ENCODE measurements at regions not wholly inside any gene's neighbourhood (a gene's known extent, or its start where the extent isn't known, plus 50 kb on each side); places are given as distances from the start of the nearest gene placed in this dataset.

- Histone ChIP-seq H3K4me3 (no peak overlapping the region), H3K4me1 (ENCODE audit: low read depth) (no peaks in the 10 kb centered on the region), H3K36me3 (ENCODE audit: low read depth) (no peaks in the 10 kb centered on the region), H3K9me3 (peaks cover 15% of the 10 kb centered on the region)
- intact Hi-C loops (cut with DNase I, micrococcal nuclease), result no loop called here
- TF ChIP-seq CTCF (IDR thresholded peaks at IDR 0.05), result no peak
- ATAC-seq, result no peak
- no peak for DNase-seq
Measured at GRCh38 chr11:106234794-106235193, 157.3 kb downstream of the AASDHPPT start.

GRCh38 chr11:106236295-106236694 lies 158.8 kb downstream of the AASDHPPT start:
- Histone ChIP-seq H3K9me3 (peaks cover 2% of the 10 kb centered on the region), H3K4me1 (ENCODE audit: low read depth) (no peaks in the 10 kb centered on the region), H3K4me3 (no peak overlapping the region), H3K36me3 (ENCODE audit: low read depth) (no peaks in the 10 kb centered on the region)
- TF ChIP-seq CTCF (IDR thresholded peaks at IDR 0.05), result no peak
- intact Hi-C loops (cut with DNase I, micrococcal nuclease), result no loop called here
- ATAC-seq (no peak), DNase-seq (no peak)

- H3K4me3 ChIP-seq, result no peak overlapping the region
- intact Hi-C loops (cut with DNase I, micrococcal nuclease), result no loop called here
- no peak for TF ChIP-seq CTCF (IDR thresholded peaks at IDR 0.05)
- ATAC-seq (no peak), DNase-seq (no peak)
- H3K36me3 ChIP-seq (ENCODE audit: low read depth), result no peaks in the 10 kb centered on the region
- peaks cover 2% of the 10 kb centered on the region for H3K9me3 ChIP-seq
- no peaks in the 10 kb centered on the region for H3K4me1 ChIP-seq (ENCODE audit: low read depth)
Measured at GRCh38 chr11:106238704-106239360, 161.4 kb downstream of the AASDHPPT start.

- no peak for TF ChIP-seq CTCF (IDR thresholded peaks at IDR 0.05)
- intact Hi-C loops (cut with DNase I, micrococcal nuclease), result no loop called here
- ATAC-seq, result no peak
- Histone ChIP-seq H3K9me3 (peaks cover 11% of the 10 kb centered on the region), H3K36me3 (ENCODE audit: low read depth) (no peaks in the 10 kb centered on the region), H3K4me1 (ENCODE audit: low read depth) (no peaks in the 10 kb centered on the region), H3K4me3 (no peak overlapping the region)
- DNase-seq, result no peak
Measured at GRCh38 chr11:106241601-106242257, 164.3 kb downstream of the AASDHPPT start.

- ATAC-seq (no peak), DNase-seq (no peak)
- Histone ChIP-seq H3K36me3 (ENCODE audit: low read depth) (no peaks in the 10 kb centered on the region), H3K9me3 (peaks cover 9% of the 10 kb centered on the region), H3K4me1 (ENCODE audit: low read depth) (no peaks in the 10 kb centered on the region), H3K4me3 (no peak overlapping the region)
- intact Hi-C loops (cut with DNase I, micrococcal nuclease), result no loop called here
- no peak for TF ChIP-seq CTCF (IDR thresholded peaks at IDR 0.05)
Measured at GRCh38 chr11:106242718-106243415, 165.4 kb downstream of the AASDHPPT start.

Data from mucosa of descending colon (tissue), 3 donors.